NCI-H2029 (cell line): ENCODE measurements at regions not wholly inside any gene's neighbourhood (a gene's known extent, or its start where the extent isn't known, plus 50 kb on each side); places are given as distances from the start of the nearest gene placed in this dataset.

Experiments
- DNase-seq: peaks from one replicate; lab custom pipeline; 2025; lab: John Stamatoyannopoulos, UW

DNA sequence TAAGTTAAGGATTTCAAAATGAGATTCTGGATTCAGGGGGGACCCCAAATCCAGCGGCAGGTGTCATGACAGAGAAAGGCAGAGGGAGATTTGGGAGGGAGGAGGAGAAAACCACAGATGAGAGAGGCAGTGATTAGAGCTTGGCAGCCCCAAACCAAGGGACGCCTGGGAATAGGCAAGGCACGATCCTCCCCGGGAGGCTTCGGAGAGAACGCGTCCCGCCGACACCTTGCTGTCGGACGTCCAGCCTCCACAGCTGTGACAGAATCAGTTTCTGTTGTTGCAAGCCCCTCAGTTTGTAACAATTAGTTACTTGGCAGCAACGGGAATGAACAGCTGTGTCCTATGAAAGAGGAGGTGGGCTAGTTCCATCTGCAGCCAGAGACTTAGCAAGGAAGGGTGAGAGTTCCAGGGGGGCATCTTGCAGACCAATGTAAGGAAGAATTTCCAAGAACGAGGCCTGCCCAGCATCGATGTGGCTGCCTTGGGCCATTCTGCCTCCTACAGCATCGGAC is 110.7 kb upstream of the SDK2 start:
- no peak for DNase-seq

GRCh38 chr17:73757420-73757819 is 113.2 kb upstream of the SDK2 start:
- DNase-seq = peak; percentile 87

GRCh38 chr17:73758245-73758644 is 114.0 kb upstream of the SDK2 start:
- no peak for DNase-seq

- no peak for DNase-seq
Measured at GRCh38 chr17:73759324-73759723, 115.1 kb upstream of the SDK2 start.

DNA sequence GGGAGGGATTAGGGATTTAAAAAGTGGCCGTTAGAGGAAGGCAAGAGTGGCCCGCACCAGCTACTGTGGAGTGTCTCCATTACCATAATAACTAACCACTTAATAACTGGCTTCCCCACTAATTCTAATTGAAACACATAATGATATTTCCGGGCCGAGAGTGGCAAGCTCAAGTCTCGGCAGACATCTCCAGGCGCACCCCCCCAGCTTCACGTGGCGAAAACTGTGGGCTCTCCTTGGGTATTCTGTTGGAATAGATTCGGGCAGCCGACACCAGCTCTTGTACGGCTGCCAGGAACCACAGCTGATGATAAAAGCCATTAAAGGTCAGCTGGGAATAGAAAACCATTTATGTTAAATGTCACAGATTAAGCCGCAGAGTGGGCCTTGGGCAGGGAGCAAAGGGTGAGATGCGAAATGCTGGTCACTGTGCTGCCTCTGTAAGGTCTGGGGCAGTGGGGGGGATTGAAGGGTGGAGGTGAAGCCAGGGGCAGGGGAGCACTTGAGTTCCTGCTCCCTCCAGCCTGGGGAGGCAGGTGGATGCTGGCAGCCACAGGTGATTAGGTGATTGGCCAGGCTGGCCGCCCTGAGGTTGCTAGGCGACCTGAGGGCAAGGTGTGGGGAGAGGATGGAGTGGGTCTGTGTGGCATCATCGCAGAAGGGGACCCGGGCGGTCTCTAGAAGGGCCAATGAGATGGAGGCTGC is 115.6 kb upstream of the SDK2 start:
- DNase-seq = no peak

- DNase-seq = no peak
Measured at GRCh38 chr17:73760439-73760758, 116.2 kb upstream of the SDK2 start.

GRCh38 chr17:73765824-73766563 is 121.7 kb upstream of the SDK2 start:
- no peak for DNase-seq

DNA sequence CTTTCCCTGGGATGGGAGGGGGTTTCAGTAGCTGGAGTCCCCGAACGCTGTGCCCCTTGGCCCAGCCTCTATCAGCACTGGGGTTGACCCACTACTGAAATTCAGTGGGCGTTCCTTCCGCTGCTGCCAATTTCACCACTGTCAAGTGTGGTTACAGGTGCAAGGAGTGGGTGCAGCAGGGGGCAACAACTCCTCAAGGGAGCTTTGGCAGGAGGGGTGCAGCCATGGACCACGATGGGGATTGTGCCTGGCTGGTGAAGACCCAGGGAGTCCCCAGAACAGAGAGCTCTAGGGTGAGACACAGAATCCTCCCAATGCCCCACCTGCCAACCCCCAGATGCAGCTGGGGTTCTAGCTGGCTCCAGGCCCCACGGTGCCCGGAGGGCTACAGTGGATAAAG is 123.5 kb upstream of the SDK2 start:
- no peak for DNase-seq

DNA sequence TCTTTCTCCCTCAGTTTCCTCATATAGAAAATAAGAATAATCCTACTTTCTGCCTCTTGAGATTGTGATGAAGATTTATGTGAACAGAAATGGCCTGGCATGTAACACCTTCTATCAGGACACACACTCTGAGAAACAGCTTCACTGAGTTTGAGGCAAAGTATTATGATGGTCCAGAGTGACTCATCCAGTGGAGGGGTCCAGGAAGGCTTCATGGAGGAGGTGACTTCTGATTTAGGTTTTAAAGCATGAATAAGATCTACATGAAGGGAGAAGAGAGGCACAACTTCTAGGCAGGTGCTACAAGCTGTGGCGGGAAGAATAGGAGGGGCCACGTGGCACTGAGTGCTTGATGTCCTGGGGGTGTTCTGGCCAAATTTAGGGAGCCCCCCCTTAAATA is 124.4 kb upstream of the SDK2 start:
- no peak for DNase-seq

DNA sequence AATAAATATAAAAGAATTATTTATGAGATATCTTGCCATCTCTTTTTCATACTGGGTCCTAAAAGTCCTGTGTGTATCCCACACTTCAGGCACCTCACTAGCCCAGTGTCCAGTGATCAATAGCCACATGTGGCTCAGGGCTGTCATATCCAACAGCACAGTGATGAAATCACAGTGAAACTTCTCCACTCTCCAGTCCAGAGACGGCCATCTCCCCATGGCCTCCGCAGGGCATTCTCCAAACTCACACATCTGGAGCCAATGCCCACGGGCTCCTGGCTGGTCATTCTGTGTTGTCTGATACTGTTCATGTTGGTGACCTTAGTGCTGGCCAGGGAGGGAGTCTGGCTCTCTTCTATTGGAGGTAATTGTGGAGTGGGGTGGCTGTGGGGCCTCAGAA is 125.2 kb upstream of the SDK2 start:
- no peak for DNase-seq

DNA sequence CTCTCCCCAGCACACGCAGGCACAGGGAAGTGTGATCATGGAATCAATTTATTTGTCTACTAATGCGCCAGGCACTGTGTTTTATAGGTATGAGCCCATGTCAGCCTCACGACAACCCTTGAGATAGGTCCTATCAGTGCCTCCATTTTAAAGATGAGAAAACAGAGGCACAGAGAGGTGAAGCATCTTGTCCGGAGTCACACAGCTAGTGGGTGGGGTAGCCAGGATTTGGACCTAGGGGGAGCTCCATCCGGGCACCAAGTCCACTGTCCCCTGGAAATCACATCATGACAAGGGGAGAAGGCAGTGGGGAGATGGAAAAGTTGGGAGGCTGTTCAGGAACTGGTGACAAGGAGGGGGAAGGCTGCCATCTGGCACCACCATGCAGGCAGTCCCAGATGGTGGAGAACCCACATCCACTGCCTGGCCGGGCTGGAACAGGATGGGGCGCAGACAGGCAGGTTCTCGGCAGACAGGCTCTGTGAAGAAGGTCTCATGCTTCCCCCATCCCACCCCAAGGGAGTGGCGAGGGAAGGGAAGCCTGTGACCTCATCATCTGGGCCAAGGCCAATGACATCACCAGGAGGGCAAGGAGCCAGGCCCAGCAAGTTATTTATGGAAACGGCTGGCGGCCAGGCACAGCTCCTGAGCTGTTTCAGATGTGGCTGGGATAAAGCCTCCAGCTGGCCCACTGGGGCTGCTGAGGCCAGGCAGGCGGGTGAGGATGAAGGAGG is 126.0 kb upstream of the SDK2 start:
- DNase-seq = peak; percentile 84

DNA sequence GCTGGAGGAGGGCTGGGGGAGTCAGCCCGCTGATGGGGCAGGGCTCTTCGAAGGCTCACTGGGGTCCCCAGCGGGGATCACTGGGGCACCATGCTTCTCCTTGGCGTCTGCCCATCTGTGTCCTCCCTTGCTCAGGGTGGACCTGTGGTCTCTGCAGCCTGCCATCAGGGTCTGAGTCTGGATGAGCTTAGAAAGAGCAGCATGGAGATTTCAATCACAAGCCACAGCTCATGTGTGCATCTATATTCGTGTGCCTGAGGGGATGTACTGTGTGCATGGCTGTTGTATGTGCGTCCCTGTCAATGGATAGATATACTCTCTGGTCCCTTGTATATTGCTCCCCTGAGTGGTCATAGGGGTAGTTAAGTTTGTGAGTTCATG is 126.6 kb upstream of the SDK2 start:
- no peak for DNase-seq

GRCh38 chr17:73772107-73772705 is 128.0 kb upstream of the SDK2 start:
- no peak for DNase-seq

- DNase-seq = no peak
Measured at GRCh38 chr17:73773702-73774101, 129.5 kb upstream of the SDK2 start.

DNA sequence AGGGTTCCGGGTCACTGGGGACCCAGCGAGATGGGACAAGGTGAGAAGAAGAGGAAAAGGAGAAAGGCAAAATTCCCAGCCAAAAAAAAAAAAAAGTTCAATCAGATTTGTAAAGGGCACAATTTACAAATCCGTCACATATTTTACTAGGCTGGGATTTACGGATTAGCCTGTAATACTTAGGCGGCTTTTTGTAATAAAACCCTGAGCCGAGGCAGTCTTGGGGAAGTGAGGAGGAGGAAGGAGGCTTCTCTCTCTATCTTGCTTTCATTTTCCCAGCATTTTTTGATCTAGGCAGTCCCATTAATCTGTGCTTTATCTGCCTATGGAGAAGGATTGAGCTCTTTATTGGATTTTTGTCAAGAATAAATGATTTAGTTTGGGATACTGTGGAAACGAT is 130.6 kb upstream of the SDK2 start:
- no peak for DNase-seq

DNA sequence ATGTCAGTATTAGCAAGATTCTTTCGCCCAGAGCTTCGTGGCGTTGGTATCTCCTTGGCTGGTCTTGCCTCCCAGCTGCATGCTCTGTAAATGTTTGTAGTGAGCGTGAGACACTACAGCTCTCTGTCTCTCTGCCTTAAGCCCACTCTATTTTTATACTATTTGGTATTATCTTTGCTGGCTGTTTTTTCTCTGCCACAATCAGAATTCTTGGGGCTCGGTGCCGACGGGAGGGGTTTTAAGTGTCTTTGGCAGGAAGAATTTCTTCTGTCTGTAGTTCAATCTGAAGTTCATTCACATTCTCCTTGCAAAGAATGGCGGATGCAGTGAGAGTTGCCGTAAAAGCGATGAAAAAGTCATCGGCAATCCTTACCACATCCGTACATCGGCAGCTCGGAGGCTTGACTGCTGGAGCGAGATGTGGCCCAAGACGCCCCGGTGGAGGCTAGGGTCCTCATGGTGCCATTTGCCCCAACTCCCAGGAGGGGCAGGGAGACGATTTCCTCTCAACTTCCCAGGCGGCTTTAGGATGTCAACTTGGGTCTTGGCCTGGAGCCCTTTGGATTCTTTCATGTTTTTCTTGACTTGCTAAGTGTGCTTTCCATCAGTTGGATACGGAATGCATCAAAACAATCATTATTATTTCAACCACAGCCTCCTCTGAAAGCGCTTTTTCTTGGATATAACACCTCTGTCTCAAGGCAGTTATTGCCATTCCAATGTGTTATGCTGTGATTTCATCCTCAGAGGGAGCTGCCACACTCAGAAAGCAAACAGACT is 132.3 kb upstream of the SDK2 start:
- DNase-seq = no peak

DNA sequence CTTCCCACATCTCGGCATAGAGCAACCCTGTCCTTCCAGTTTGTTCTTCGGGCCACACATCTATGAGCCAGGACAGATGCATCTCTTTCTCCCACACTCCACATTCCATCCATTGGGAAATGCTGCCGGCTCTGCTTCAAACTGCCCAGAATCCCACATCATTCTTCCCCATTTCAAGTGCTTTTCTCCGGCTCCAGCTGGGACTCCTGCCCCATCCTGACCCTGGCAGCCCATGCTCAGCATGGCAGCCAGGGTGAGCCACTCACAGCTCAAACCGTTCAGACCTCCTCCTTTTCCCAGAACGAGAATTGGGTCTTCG is 132.8 kb upstream of the SDK2 start:
- no peak for DNase-seq

DNA sequence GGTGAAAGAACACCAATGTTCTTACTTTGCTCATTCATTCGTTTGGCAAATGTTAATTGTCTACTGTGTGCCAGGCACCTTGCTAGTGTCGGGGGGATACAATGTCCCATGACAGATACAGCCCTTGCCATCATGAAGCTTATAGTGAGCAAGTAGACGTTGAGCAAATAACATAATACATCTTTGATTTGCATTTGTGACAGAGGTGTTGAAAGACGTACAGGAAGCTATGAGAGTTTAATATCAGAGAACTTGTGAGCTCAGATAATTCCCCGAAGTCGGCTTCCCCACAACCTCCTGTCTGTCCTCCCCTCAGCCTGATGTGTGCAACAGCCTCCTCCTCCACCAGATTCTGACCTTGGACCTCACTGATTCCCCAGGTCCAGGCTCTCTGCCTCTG is 138.0 kb upstream of the SDK2 start:
- no peak for DNase-seq

DNA sequence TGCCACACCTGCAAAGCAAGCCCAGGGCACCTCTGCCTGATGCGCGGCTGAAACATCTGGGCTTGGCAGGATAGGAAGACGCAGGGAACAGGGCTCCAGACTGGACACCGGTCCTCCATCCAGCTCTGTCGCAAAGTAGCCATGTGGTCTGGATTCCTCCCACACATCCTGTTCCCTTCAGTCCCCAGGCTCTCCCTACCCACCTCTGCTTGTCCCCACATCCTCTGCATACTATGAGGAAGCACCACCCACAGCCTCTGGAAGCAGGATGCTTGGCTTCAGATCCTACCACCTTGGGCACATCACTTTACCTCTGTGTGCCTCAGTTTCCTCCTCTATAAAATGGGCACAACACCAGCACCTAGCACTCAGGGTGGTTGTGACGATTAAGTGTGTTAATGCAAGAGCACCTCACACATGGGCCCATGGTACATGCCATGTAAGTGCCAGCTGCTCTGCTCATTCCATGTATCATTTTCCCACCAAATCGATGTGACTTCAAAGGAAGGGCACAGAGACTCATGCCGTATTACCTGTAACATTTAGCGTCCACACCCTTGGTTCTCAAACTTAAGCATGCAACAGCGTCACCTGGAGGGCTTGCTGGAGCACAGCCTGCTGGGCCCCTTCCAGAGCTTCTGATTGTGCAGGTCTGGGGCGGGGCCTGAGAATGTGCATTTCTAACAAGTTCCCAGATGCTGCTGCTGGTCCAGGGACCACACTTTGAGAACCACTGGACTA is 138.6 kb upstream of the SDK2 start:
- DNase-seq = peak; percentile 21

DNA sequence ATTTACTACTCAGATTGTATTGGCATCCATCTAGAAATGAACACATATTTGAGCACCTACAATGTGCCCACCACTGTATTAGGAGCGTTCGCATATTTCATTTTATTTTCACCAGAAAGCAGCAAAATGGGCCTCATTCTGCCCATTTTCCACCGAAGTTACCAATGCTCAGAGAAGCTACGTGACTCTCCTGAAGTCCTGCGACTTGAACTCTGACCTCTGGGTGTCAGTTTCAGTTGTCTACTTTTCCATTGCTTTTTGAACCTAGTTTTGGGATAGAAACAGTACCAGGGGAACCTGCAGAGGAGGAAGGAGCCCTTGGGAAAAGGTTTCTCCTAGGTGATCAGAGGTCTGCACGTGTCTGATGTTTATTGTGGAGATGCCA is 139.1 kb upstream of the SDK2 start:
- no peak for DNase-seq

DNA sequence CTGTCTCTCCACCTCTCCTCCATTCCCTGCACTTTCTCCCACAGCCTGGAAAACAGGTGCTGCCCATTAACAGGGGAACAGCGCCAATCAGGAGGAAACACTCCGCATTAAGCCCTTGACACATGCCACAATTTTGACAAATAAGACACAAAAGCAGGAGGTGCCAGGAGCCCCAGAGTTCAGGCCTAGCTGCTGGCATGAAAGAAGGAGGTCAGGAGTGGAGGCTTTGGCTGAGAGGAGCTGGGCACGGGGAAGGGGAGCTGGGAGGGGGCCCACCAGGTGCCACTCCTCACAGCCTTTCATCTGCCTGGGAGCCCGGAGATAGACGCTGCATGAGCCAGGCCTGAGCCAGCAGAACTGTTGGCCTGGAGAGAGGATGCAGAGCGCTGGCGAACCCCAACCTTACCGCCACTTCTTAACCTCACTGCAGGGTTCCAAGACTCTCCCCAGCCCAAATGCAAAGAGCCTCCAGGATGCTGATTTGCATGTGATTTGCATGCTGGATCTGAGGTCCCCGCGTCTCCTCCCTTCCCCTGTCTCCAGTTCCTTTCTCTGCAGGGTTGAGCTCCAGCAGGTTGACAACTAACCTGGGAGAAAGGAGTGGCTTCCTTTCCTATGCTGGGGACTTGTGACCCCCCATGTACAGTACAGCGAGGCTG is 139.8 kb upstream of the SDK2 start:
- DNase-seq = no peak
